Peyer's patch (tissue), 4 donors: ENCODE measurements at regions not wholly inside any gene's neighbourhood (a gene's known extent, or its start where the extent isn't known, plus 50 kb on each side); places are given as distances from the start of the nearest gene placed in this dataset.

Experiments
- CTCF ChIP-seq, 6 experiments: fragments of 450-650 bp in 4 of 6; fragments of 200-600 bp in 2 of 6; sonication (generic) in 1 of 6; IDR thresholded peaks; one replicate each; pipeline ENCODE4 v1.5.1; 2017 to 2019; ENCODE audit warnings: antibody characterized with exemption in 6 of 6, mild to moderate bottlenecking in 3 of 6, moderate library complexity in 1 of 6
- POLR2A ChIP-seq, 2 donors: fragments of 450-650 bp; IDR thresholded peaks; one replicate each; pipeline ENCODE4 v1.5.1; 2017; ENCODE audit warnings: antibody characterized with exemption in 2 of 2, mild to moderate bottlenecking in 2 of 2, moderate library complexity in 2 of 2

- TF ChIP-seq POLR2A (IDR thresholded peaks at IDR 0.05), result no peak
- TF ChIP-seq CTCF (IDR thresholded peaks at IDR 0.05), result no peak
These were observed 204.0 kb upstream of the NFIA start for GRCh38 chr1:60878323-60878722.
